GM12892 (cell line): ENCODE measurements at regions not wholly inside any gene's neighbourhood (a gene's known extent, or its start where the extent isn't known, plus 50 kb on each side); places are given as distances from the start of the nearest gene placed in this dataset.
"Not testable (repeated sequence)": the region's sequence is repeated elsewhere in the genome, so short reads cannot be mapped to it uniquely, and the experiment has no call there.

Experiments used
- DNase-seq: peaks from one replicate; pipeline ENCODE4 v3.0.0; 2011; ENCODE audit not compliant: insufficient read length
- FAIRE-seq: peaks from 2 replicates; lab custom pipeline; 2011; peaks lifted over from hg19 to GRCh38; lab: Jason Lieb, UNC
- POLR2A ChIP-seq: IDR thresholded peaks from 2 replicates; pipeline ENCODE4 v1.6.1; 2011; ENCODE audit warnings: low read depth, low read length, control low read depth
- POLR2AphosphoS5 ChIP-seq: IDR thresholded peaks from 2 replicates; pipeline ENCODE4 v1.6.1; 2011; ENCODE audit warnings: low read depth, low read length, control low read depth
- TAF1 ChIP-seq: IDR thresholded peaks from 2 replicates; pipeline ENCODE4 v1.6.1; 2011; ENCODE audit warnings: low read depth, mild to moderate bottlenecking, control low read depth, low read length, borderline replicate concordance

DNA sequence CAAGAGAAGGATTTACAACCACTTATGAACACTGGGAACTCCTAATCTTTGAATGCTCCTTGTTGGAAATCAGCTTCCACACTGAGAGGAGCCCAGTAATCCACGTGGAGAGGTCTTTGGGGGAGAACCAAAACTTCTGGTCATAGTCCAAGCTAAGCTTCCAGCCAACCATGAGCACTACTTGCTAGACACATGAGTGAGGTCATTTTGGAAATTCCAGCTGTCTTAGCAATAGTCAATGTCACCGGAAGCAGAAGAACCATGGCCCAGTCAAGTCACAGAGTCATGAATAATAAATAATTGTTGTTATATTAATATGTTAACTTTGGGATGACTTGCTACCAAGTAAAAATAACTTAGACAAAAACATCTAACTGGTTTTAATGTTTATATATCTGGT lies 324.9 kb upstream of the SGCG start:
- no peak for FAIRE-seq
- no peak for DNase-seq
- TF ChIP-seq POLR2AphosphoS5 (no peak), POLR2A (no peak), TAF1 (no peak)

- DNase-seq, FAIRE-seq: not testable (repeated sequence)
These were observed 321.8 kb upstream of the SGCG start for GRCh38 chr13:22858980-22859379.

- DNase-seq, FAIRE-seq: not testable (repeated sequence)
These were observed 321.4 kb upstream of the SGCG start for GRCh38 chr13:22859411-22859810.

- no peak for DNase-seq
- no peak for TF ChIP-seq TAF1
- no peak for TF ChIP-seq POLR2A
- no peak for FAIRE-seq
These were observed 318.8 kb upstream of the SGCG start for GRCh38 chr13:22861958-22862466.

- FAIRE-seq = no peak
- no peak for TF ChIP-seq POLR2A
- TF ChIP-seq POLR2AphosphoS5 = no peak
- TF ChIP-seq TAF1 = no peak
These were observed 318.3 kb upstream of the SGCG start for GRCh38 chr13:22862478-22862877.

DNA sequence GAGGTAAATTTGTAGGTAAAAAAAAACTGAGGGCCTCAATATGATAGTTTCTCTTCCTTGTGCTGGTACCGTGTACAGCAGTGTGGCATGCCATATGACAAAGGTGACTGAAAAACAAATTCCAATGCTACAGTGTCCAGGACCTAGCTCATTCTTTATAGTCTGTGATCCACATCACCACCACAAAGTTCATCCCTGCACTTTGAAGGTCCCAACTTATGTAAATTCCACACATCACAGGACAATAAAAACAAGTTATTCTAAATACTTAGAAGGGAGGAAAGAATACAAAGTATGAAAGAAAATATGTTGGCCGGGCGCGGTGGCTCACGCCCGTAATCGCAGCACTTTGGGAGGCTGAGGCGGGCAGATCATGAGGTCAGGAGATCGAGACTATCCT lies 314.6 kb upstream of the SGCG start:
- TF ChIP-seq TAF1 (no peak), POLR2AphosphoS5 (no peak), POLR2A (no peak)
- FAIRE-seq = no peak

More at GRCh38 chr13:22862478-22862877, 318.3 kb upstream of the SGCG start:
- no peak for DNase-seq

GRCh38 chr13:22871231-22871630 lies 309.5 kb upstream of the SGCG start:
- no peak for DNase-seq
- FAIRE-seq = no peak
- TF ChIP-seq TAF1 (no peak), POLR2A (no peak), POLR2AphosphoS5 (no peak)

More for the DNA sequence above, 314.6 kb upstream of the SGCG start:
- DNase-seq = no peak

GRCh38 chr13:22874839-22875238 lies 305.9 kb upstream of the SGCG start:
- no peak for DNase-seq
- TF ChIP-seq POLR2A = no peak
- no peak for TF ChIP-seq POLR2AphosphoS5
- no peak for TF ChIP-seq TAF1
- no peak for FAIRE-seq

DNA sequence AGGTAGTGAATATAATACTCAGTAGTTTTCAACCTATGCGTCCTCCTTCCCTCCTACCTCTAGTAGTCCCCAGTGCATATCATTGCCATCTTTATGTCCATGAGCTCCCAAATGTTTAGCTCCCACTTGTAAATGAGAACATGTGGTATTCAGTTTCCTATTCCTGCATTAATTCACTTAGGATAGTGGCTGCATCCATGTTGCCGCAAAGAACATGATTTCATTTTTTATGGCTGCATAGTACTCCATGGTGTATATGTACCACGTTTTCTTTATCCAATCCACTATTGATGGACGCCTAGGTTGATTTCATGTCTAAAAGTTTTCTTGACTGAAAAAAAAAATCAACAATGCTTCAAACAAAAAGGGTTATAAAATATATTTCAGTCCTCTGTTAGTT lies 303.4 kb upstream of the SGCG start:
- TF ChIP-seq POLR2A (no peak), TAF1 (no peak), POLR2AphosphoS5 (no peak)
- FAIRE-seq (no peak), DNase-seq (no peak)

DNA sequence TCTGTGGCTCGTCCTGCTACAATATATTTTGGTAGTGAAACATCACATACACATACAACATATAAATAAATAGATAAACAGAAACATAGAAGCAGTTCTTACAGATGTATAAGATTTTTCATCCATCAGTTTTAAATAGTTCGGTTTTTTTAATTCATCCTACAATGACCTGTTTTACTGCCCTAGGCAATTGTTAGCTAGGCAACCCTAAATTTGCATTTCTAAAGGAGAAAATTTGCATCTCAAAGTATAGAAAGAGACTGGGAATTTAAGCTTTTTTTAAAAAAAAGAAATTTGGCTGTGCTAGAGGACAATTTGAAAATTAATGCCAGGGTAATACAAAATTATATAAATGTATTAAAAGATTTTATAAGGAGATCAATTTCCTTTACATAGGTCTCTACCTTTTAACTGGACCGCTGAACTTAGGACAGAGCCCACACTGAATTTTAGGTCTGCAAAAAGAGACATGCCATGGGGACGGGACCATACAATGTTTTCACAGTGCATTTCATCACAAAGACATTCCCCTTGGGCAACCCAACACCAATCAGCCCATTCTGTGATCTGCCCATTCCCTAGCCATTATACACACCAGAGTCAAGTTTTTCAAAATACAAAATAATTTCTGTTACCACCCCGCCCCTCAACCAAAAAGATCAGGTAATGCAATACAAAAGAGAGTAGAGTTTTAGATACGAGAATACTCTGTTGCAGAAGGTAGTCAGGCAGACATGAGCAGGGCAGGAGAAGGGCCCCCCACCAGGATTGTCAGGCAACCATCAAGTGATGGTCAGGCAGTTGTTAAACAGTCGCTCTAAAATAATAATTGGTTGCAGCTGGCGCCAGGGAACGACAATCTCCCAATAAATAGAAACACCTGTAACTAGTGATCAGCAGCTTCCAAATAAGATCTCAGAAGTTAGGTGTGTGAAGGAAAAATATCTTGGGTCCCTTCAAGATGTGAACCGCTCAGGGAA lies 299.7 kb upstream of the SGCG start:
- DNase-seq (no peak), FAIRE-seq (no peak)
- TF ChIP-seq POLR2AphosphoS5 (no peak), TAF1 (no peak), POLR2A (no peak)

- not testable (repeated sequence) for FAIRE-seq, DNase-seq
These were observed 298.8 kb upstream of the SGCG start for GRCh38 chr13:22881721-22882608.

DNA sequence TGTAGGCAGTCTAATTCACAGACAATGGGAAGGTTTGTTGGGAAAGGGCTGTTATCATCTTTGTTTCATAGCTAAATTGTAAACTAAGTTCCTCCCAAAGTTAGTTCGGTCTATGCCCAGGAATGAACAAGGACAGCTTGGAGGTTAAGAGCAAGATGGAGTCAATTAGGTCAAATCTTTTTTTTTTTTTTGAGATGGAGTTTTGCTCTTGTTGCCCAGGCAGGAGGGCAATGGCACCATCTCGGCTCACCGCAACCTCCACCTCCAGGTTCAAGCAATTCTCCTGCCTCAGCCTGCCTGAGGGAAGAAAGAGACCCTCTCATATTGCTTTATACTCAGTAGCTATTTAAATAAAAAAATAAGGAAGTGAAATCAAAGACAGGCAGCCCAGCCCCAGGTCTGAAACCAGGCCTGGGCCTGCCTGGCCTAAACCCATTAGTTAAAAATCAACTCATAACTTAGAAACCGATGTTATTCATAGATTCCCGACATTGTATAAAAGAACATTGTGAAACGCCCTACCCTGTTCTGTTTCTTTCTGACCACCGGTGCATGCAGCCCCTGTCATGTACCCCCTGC lies 297.4 kb upstream of the SGCG start:
- DNase-seq = no peak
- no peak for FAIRE-seq
- no peak for TF ChIP-seq TAF1
- no peak for TF ChIP-seq POLR2A
- no peak for TF ChIP-seq POLR2AphosphoS5
